NCI-H1436 (cell line): ENCODE measurements at regions not wholly inside any gene's neighbourhood (a gene's known extent, or its start where the extent isn't known, plus 50 kb on each side); places are given as distances from the start of the nearest gene placed in this dataset.

Experiments
- DNase-seq: peaks from one replicate; lab custom pipeline; 2025; lab: John Stamatoyannopoulos, UW

DNA sequence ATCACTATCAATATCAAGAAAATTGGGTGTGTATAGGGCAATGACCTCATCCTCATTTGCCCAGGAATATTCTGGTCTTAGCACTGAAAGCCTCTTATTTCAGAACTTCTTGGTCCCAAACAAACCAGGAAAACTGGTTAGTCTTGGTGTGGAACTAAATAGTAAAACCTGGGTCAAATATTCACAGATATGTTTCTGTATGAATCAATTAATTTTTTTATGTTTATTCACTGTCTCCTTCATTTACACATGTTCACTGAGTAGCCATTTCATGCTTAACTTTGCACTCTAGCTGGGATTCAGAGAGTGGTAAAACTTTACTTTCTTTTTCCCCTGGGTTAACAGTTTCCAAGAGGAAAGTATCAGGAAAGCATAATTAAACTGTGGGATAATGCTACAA, 113.7 kb upstream of the PAPPA start:
- DNase-seq = no peak

DNA sequence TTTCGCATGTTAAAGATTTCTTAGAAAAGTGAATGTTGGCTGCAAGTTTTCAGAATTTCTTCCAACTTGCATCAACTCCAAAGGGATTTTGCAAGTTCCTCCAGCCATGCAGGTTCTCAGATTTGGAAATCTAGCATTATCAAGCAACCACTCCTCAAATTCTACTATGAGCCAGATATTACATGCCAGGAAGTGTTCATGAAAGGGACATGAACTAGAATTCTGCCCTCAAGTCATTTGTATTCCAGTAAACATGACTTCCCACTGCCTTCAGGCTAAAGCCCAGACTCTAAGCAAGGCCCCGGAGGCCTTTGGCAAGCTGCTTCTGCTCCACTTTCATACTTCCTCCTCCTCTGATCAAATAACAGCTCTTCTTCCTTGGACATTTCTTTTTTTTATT, 111.3 kb upstream of the PAPPA start:
- no peak for DNase-seq

DNA sequence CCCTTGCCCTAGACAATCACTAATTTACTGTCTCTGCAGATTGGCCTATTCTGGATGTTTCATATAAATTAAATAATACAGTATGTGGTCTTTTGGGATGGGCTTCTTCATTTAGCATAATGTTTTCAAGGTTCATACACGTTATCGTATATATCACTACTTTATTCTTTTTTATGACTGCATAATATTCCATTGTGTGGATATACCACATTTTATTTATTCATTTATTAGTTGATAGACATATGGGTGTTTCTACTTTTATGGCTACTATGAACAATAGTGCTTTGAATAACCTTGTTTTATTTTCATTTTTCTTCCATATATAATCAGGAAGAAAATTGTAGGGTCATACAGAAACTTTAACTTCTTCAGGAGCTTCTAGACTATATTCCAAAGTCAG, 108.5 kb upstream of the PAPPA start:
- no peak for DNase-seq

DNA sequence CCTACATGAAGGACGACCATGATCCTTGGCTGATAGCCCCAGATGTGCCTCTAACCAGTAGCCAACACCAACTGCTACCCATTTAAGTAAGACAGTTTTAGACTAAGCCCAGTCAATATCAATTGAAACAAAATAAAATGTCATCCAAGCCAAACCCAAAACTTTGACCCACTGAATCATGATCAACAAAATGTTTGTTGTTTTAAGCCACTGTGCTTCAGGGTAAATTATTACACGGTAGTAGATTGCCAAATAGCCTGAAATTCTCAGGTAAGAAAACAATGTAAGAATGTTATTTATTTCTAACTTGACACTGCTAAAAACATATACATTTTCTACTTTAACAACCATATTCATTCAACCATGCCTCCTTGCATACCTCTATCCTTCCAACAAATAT, 105.5 kb upstream of the PAPPA start:
- DNase-seq = no peak

DNA sequence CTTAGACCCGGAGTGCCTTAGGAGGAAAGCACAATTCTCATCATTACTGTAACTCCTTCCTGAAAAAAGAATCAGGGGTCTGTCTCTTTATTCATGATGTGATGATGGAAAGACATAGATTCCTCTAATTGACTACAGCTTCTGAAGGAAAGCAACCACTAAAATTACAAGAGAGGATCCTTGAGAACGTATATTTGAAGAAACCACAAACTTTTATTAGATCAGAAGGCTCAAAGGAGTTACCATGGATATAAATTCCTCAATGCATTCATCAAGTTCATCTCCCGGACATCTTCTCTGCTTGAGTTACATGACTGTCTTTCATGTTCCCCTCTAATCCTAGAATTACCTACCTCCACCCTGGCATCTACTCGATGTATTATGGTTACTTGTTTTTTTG, 104.1 kb upstream of the PAPPA start:
- no peak for DNase-seq

DNA sequence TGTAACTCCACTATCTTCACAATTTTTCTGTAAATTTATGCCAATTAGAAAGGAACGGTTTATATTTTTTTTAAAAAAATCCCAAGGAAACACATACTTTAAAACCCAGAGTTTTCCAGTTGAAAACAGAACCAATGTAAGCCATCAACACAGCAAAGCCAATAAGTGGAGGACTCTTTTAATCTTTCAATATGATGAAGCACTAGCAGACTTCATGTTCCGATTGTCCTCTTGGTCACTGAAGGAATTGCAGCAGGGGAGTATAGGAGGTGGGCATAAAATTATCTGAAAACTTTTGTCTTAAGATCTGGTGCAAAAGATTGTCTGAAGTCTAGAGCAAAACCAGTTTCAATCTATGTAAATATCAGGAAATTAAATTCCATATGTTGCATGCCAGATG, 102.1 kb upstream of the PAPPA start:
- no peak for DNase-seq

DNA sequence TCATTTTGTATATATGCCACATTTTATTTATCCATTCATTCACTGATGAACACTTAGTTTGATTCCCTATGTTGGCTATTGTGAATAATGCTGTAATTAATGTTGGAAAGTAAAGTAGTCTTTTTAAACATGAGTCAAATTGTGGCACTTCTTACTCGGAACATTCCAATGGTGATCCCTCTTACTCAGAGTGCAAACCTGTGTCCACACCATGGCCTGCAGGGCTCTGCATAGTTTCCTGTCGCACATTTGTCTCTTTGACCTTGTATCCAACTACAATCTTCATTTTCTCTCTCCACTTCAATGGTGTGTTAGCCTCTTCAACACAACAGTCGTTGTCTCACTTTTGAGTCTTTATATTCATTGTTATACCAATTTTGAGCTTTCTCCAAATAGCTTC, 98.1 kb upstream of the PAPPA start:
- DNase-seq = no peak

DNA sequence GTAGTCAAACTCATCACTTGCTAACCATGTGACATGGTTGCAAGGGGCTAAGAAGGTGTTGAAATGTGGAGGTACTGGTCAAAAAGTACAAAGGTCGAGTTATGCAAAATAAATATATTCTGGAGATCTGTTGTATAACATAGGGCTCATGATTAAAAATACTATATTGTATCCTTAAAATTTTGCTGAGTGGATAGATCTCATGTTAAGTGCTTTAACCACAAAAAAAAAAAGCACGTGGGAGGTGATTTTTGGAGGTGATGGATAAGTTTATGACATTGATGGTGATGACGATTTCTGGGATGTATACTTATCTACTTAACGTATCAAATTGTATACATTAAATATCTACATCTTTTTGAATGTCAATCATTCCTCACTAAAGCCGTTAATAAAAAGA, 96.2 kb upstream of the PAPPA start:
- DNase-seq = no peak

DNA sequence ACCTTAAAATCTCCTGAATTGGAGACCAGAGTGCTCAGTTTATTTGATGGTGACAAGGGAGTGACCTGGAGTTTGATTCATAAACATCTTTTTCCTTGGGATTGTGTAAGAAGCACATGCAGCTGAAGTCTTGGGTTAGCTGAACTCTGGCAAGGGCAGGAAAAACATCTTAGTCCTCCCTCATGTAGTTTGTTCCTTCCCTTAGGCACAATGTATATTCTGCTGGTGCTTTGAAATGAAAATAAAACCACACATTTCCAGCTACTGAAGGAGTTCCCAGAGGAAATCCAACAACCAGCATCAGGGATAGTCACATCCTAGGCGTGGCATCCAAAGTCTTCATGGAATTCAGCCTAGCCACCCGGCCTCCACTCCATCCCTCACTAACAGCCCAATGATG, 95.2 kb upstream of the PAPPA start:
- no peak for DNase-seq

DNA sequence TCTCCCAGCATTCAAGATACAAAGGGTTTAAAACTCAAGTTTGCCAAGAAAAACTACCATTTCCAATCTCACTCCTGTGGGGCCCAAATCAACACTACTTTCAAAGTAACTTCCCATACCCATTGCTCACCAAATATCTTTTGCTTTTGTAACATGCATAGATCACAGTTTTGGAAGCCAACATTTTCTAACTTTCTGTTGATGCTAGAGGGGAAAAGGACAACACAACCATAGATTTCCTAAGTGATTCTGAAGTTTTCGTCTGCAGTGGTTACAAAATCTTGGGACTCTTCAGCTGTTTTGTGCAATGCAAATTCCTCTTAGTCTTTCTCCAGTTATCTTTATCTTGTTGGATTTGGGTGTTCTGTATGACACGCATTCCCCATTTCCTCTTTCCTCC, 94.1 kb upstream of the PAPPA start:
- DNase-seq = no peak

DNA sequence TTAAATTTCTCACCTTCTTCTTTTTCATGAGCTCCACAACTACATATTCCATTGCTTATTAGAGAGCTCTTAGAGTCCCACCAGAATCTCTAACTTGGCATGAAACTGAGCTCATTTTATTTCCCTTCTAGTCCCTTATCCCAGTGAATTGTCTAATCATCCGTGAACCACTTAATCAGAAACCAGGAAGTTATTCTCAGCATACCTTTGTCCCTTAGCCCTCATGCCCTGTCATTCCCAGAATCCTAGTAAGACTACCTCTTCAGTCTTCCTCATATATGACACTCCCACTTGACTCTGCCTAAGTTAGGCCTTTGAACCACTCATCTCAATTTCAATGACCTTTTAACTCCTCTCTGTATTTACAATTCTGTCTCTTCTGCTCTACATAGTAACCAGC, 93.0 kb upstream of the PAPPA start:
- DNase-seq = no peak

DNA sequence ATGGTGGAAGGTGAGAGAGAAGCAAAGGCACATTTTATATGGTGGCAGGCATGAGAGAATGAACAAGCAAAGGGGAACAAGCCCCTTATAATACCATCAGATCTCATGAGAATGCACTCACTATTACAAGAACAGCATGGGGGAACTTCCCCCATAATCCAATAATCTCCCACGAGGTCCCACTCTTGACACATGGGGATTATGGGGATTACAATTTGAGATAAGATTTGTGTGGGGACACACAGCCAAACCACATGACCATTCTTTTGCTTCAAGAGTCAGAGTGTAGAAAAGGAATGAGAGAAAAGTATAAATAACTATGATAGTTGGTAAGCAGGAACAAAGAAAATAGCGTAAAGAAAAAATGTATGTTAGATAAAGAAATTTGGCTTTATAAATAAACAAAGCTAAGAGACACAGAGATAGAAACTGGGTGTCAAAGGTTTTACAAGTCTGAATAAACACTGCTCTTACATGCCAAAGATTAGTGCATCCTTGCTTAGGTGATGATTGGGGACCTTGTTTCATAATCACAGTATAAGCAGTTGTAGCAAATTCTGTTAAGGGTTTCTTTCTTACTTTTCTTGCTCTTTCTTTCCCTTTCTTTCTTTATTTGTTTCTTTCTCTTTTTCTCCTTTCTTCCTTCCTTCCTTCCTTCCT, 91.9 kb upstream of the PAPPA start:
- no peak for DNase-seq

DNA sequence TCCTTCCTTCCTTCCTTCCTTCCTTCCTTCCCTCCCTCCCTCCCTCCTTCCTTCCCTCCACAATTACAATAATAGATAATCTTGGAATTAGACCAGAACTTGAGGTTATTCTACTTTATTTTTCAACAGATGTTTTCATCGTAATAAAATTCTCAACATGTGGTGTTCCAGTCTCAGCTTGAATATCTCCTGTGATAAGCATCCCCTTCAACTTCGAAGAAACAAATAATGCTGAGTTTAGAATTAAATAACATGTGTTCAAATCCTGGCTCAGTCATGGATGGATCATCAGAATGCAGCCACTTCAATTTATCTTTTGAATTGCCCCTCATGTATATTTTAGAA, 91.4 kb upstream of the PAPPA start:
- no peak for DNase-seq

DNA sequence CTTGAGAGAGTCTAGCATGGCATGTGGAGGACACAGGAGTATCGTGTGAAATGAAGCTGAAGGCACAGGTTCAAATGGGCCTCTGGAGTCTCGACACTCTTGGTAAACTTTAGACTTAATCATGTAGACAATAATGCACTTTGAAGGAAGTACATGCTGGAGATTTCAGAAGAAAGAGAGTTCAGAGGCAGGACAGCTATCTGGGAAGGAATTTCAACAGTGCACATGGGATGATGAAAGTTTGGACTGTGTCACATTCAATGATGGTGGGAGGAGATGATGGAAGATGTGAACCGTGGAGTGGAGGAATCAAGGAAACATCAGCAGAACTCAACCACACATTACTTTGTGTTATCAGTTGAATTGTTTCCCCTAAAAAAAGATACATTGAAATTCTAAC, 88.6 kb upstream of the PAPPA start:
- DNase-seq = no peak

DNA sequence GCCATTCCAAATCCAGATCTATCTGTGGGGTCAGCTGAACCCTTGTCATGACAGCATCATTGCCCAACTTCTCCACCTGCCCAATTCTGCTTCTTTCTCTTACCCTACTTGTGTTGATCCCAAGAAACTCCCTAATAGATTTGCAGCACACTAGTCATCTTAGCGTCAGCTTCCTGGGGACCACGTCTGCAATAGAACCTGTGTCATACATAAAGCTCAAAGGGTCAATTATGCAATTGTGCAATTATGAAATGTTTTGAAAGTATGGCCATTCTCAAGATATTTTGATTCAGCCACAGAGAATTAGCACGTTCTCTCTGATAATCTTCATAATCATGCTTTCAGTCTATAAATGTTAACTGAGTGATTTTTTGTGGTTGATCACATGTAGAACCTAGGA, 87.4 kb upstream of the PAPPA start:
- DNase-seq = no peak

DNA sequence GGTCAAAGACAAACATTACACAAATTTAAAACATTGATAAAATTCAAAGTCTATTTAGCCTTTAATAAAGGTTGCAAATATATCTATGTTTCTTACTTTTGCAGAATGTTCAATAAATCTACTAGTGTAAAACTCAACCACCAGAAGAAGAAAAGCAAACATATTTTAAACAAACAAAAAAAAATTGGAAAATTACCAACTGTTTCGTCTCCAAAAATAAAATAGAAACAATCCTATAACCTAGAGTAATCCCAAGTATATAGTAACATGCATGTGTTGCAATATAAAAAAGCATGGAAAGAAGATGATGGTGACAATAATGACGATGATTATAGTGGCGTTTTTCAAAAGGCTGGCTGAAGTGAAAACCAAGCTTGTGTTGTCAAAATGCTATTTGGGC, 86.0 kb upstream of the PAPPA start:
- DNase-seq = no peak

DNA sequence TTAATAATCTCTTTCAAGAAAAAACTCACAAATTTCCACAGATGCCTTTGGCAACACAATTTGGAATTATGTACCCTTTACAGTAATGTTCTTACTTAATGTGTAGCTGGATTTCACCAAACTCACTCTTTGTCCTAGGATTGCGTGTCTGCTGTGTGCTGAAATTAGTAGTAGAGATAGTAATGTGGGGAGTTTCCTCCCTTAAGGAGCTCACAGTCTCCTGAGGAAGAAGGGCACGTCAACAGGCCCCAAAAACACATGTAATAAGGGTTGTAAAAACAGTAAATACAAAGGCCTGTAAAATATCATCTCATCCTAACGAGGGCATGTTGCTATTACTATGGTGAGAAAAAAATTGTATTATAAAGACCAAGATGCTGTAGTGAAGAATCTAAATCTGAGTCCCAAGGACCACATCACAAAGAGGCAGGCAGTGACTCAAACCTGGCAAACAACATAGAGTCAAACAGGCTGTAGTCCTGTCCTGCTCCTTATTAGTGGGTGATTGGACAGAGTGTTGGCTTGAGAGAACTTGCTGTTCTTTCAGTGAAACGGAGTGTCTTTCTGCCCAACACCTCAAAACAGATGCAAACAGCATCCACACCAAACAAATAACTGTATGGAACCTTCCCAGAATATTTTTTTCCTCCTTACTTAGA, 83.2 kb upstream of the PAPPA start:
- DNase-seq = no peak

DNA sequence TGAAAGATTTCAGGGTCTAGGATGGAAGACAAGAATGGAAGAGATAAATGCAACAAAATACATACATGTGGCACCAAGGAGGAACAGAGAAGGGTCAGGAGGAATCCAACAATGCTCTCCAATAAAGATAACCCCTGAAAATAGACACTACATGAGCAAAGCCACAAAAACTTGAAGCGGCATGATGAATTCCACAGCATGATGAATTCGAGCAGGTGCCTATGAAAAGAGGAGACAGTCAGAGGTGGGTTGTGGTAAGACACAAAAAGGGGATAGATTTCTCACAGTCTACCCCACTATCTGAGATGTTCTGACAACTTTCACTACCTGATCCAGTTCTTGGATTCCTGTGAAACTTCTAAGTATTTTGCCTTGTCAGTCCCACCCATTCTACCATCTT, 81.5 kb upstream of the PAPPA start:
- no peak for DNase-seq

DNA sequence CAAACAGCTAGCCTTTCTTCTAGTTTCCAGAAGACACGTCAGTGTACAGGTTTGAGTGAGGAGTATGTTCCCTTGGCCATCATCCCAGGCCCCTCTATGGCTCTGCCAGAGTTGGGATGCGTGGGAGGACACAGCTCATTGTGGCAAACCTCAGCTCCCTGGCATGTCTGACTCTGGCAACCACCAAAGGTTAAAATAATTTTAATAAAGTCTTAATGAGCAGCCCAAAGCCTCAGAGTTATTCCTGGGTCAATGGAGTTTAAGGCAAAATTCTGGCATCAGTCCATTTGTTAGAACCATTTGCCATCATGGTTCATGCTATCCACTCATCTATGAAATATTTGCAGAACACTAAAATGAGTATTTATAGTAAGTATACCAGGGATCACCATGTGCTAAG, 79.8 kb upstream of the PAPPA start:
- DNase-seq = no peak

DNA sequence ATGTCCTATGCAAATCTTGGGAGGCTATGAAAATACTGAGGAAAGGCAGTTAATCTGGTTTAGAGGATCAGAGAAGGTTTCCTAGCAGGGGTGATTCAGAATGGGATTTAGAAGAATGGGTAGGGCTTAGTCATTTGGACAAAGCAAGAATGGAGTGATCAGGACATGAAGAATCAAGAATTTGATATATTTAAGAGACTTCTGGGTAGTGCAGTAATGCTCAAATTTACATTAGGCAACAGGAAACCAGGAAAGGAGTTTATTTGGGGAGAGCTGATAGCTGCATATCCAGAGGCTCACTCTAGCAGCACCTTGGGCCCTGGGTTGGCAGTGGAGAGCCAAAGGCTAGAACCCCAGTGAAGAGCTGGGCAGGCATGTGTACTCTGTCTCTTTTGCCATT, 78.9 kb upstream of the PAPPA start:
- no peak for DNase-seq

DNA sequence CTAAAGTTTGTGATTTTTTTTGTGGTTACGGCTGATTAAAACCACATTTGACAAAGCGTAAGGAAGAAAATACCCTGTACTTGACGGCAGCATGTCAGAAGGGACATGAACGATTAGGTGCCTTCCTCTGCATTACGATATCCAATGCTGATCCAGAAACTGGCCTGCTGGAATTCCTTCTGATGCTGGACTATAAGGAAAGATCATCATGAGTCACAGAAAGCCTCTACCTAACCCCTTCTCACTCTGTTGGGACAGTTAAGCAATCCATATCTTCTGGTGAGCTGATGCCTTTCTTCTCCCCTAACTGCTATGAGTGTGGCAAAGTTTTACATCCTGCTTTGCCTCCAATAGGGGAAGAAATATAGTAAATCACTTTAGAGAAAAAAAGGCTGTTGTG, 78.4 kb upstream of the PAPPA start:
- DNase-seq = no peak

DNA sequence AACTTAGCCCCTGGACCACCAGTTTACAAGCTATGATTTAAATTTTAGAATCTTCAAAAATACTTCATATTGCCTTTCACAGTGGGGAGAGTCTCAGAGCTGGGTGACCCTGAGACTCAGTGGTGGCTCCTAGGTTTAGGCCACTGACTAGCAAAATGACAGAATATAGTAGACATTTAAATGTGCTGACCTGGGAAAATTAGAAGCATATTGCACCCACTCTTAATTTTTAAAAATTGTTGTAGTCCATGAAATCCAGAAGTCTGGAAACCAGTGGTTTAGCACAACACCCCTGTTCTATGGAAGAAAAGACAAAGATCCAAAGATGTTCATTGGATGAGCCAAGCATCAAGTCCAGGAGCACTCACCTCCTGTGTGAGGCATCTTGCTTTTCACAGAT, 75.0 kb upstream of the PAPPA start:
- DNase-seq = no peak

DNA sequence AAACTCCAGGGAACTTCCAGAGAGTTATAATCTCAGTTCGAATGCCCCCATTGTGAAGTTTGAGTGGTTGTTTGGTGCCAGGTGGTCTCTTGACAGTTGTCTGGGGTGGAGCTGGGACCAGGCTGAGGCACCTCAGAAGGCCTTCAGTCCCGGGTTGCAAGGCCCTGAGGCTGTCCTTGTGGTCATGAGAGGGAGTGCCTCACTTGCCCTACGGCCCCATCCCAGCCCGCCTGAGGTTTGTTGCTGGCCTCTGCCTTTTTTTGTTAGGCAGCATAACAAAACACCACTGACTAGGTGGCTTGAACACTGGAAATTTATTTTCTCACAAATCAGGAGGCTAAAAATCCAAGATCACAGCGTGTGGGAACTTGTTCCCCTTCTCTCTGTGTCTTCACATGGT, 73.0 kb upstream of the PAPPA start:
- DNase-seq = no peak

DNA sequence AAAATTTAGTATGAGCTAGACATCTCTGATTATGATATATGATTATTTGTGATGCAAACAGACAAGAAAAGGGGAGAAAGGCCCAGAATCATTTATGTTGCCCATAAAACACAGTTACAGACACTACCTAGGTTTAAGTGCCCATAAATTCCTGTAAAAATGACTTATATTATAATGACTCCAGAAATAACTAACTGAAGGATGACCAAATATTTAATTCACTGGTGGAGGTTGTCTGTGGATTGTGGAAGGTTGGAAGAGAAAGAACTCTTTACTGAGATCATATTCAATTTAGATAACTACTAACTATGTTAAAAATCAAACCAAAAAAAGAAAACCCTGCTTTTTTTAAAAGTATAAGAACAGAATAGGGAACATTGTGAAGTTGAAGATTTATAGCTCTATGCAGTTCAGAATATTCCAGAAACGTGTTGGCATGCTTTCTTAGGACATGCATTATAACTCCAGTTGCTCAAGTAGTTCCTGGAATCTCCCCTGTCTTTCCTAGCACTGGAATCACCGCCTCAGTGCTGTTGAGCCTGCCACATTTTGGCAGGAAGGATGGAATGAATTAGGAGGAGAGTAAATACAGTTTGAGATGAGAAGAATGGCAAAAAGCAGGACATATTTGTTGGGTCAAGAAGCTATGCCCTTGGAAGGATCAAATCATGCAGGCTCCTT, 72.0 kb upstream of the PAPPA start:
- no peak for DNase-seq
